Right cardiac atrium (tissue), 5 donors: ENCODE measurements at regions not wholly inside any gene's neighbourhood (a gene's known extent, or its start where the extent isn't known, plus 50 kb on each side); places are given as distances from the start of the nearest gene placed in this dataset.
"Not testable (repeated sequence)": the region's sequence is repeated elsewhere in the genome, so short reads cannot be mapped to it uniquely, and the experiment has no call there.

ENCODE experiments used
- ATAC-seq, 2 donors: fragments of 200-7000 bp; cut with Tn5 transposase; one replicate each; pipeline versions ENCODE4 v1.8.0 to v1.9.1; 2020; ENCODE audit warnings: moderate library complexity in 2 of 2, mild to moderate bottlenecking in 1 of 2
- DNase-seq, 3 donors: peaks; one replicate each; pipeline ENCODE4 v3.0.0-alpha.2; 2020
- H3K27ac ChIP-seq: one replicate; pipeline ENCODE4 v1.5.1; 2013; ENCODE audit warnings: mild to moderate bottlenecking, low read length, control low read depth, moderate library complexity
- H3K27me3 ChIP-seq: one replicate; pipeline ENCODE4 v1.6.1; 2013; ENCODE audit not compliant: control insufficient read depth, insufficient read depth
- H3K4me1 ChIP-seq: one replicate; pipeline ENCODE4 v1.6.1; 2013; ENCODE audit warnings: low read length; ENCODE audit not compliant: control insufficient read depth, insufficient read depth
- H3K4me3 ChIP-seq: one replicate; pipeline ENCODE4 v1.5.1; 2013; ENCODE audit warnings: low read length, control low read depth
- H3K9me3 ChIP-seq: one replicate; pipeline ENCODE4 v1.6.1; 2013; ENCODE audit warnings: low read length; ENCODE audit not compliant: control insufficient read depth
- WGBS: extraction: QIAGEN DNeasy Blood & Tissue Kit; methylation state at CpG from one replicate; pipeline ENCODE4 v1.1.7; 2013; 5-methylcytosine and 5-hydroxymethylcytosine counted together
- intact Hi-C, 4 donors: fragments of 100-400 bp; cut with DNase I; formaldehyde crosslinking; loops; one replicate each; pipeline versions ENCODE4 v1.11.0 to v1.14.0; 2022 to 2023
- donor health status: healthy with polysubstance abuse.
- donor health status: DM: no; HTN: yes; CAD: no.
- donor health status: DM: no; HTN: no; CAD: no.
- donor health status: DM: no; HTN: yes; CAD: no; lungs with severe emphysema.
- donor health status: DM: yes; HTN: yes; CAD: no.

DNA sequence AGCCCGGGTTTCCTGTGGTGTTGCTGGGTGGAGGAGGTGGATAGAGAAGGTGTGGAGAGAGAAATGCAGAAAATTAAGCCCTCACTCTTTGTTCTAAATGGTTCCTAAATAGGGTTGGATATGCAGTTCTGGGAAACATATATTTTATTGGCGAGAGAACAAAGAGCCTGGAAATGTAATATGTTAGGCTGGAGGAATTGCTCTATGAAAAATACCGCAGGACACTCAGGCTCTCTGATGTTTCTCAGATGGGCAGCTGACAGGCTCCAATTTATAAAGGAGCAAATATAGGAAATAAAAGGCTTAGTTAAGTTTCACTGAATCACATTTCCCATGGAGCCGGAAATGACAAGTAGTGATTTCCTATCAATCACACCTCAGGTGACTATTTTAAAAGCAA is 428.0 kb downstream of the TMEM135 start:
- H3K4me1 ChIP-seq: no peaks in the 10 kb centered on the region
- 70% methylated on average over 4 of the region's 4 CpGs for WGBS
- intact Hi-C loops: no loop called here
- H3K4me3 ChIP-seq: no peak overlapping the region
- ATAC-seq (no peak), DNase-seq (no peak)
- no peaks in the 10 kb centered on the region for H3K9me3 ChIP-seq
- no peaks in the 10 kb centered on the region for H3K27me3 ChIP-seq
- H3K27ac ChIP-seq: no peak overlapping the region

DNA sequence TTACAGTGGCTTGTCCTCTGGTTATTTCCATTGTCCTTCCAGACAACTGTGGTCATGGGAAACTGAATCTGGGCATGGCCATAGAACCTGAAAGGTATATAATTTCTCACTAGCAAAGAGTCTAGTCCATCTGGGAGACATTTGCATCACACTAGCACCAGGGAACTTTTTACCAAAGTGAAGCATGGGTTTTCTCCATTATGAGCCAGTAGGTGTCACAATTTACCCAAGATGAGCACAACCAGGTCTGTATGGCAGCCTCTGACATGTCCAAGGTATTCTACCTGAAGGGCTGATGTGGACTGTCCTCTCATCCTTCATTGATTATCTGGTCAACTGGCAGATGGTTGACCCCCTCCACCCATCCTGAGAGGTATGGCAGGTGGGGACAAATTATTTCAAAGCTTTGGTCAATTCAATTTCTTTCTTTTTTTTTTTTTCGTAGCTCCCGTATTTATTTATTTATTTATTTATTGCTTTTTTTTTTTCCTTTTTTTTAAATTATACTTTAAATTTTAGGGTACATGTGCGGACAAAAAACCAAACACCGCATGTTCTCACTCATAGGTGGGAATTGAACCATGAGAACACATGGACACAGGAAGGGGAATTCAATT is 425.9 kb downstream of the TMEM135 start:
- Histone ChIP-seq H3K4me1 (no peaks in the 10 kb centered on the region), H3K9me3 (no peaks in the 10 kb centered on the region), H3K27me3 (no peaks in the 10 kb centered on the region), H3K4me3 (no peak overlapping the region), H3K27ac (no peak overlapping the region)
- ATAC-seq (no peak), DNase-seq (no peak)
- 88% methylated on average over 4 of the region's 4 CpGs for WGBS
- intact Hi-C loops: no loop called here

DNA sequence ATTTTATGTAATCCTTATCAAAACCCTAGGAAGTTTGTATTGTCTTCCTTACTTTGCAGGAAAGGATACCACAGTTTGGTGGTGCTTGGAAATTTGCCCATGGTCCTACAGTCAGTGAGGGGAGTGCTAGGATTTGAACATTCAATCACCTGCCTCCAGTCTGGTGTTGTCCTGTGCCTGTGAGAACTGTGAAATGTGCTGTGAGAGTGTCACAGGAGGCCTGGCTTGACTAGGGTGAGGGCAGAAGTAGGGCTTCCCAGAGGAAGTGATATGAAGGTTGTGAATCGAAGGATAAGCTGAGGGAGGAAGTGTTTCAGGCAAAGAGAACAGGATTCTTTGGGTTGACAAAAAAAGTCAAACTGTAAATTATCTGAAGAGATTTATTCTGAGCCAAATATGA is 424.4 kb downstream of the TMEM135 start:
- no peak overlapping the region for H3K4me3 ChIP-seq
- H3K27me3 ChIP-seq: no peaks in the 10 kb centered on the region
- no peaks in the 10 kb centered on the region for H3K4me1 ChIP-seq
- ATAC-seq (no peak), DNase-seq (no peak)
- intact Hi-C loops: no loop called here
- 61% methylated on average over 1 of the region's 1 CpG for WGBS
- no peaks in the 10 kb centered on the region for H3K9me3 ChIP-seq
- no peak overlapping the region for H3K27ac ChIP-seq

DNA sequence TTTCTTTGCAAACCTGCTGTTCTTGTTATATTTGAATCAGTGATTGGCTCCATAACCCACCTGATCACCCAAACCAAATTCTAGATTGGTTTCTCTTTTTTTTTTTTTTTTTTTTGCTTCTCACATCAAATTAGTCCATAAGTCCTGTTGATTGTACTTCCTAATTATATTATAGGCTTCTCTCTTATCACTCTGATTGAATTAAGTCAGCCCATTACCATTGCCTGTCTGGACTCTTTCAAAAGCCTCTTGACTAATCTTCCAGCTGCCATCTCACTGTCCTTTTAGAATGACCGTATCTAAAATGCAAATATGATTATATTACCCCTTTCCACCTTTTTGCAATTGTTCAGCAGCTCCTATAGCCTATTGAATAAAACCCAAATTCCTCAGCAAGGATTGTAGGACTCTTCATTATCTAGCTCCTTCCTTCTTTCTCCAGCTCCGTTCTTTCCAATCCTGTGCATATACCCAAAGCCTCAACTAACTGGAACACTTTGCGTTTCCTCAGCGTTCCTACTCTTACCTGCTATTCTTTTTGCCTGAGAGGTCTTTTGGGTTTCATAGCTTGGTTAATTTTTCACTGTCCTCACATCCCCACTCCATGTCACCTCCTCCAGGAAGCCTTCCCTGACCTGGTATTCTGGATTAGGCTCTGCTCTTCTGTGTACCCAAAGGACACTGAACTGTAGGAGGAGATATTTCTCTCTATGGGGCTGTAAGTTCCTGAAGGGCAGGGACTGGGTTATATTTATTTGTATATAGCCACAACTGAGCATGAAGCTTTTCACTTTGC is 423.3 kb downstream of the TMEM135 start:
- no peaks in the 10 kb centered on the region for H3K9me3 ChIP-seq
- no peak for DNase-seq
- no peaks in the 10 kb centered on the region for H3K4me1 ChIP-seq
- H3K4me3 ChIP-seq: no peak overlapping the region
- ATAC-seq: no peak
- WGBS: 92% methylated on average over 4 of the region's 4 CpGs
- no peak overlapping the region for H3K27ac ChIP-seq
- no peaks in the 10 kb centered on the region for H3K27me3 ChIP-seq
- intact Hi-C loops: no loop called here

DNA sequence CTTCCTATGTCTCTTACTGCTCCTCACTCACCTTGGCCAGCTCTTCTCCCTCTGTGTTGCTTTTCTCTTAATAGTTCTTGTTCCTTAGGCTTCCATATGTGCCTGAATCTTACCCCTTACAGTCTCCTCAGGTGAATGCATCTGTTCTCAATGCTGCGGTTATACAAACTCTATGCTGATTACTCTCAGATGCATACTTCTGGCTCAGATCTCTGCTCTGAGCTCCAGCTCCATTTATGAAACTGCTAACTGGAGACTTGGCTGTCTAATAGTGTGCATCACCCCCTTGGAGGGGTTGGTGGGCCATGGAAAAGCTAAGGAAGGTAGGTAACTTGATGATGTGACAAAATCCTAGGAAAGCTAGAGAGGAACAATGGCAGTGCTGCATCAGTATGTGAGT is 422.5 kb downstream of the TMEM135 start:
- H3K4me1 ChIP-seq: no peaks in the 10 kb centered on the region
- H3K27me3 ChIP-seq: no peaks in the 10 kb centered on the region
- no peaks in the 10 kb centered on the region for H3K9me3 ChIP-seq
- WGBS: 93% methylated on average over 1 of the region's 1 CpG
- no peak overlapping the region for H3K4me3 ChIP-seq
- no peak for ATAC-seq
- no peak for DNase-seq
- no peak overlapping the region for H3K27ac ChIP-seq
- intact Hi-C loops: no loop called here

DNA sequence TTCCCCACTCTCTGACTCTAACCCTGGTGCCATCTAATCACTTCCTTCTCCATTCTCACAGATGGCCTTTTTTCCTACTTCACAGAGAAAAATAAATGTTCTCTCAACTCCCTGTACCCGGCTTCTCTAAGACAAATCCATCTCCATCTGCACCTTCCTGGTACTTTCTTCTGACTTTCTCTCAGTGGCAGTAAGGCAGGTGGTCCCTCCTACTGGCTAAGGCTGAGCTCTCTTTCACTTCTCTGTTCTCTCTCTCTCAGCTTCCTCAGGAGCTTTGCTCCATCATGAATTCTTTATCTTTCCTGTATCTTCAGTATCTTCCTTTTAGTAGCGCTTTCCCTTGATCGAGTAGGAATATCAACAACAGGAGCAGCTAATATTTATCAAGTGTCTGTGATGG is 421.6 kb downstream of the TMEM135 start:
- Histone ChIP-seq H3K27ac (no peak overlapping the region), H3K4me1 (no peaks in the 10 kb centered on the region), H3K27me3 (no peaks in the 10 kb centered on the region), H3K9me3 (no peaks in the 10 kb centered on the region), H3K4me3 (no peak overlapping the region)
- 85% methylated on average over 3 of the region's 3 CpGs for WGBS
- ATAC-seq (no peak), DNase-seq (no peak)
- intact Hi-C loops: no loop called here

DNA sequence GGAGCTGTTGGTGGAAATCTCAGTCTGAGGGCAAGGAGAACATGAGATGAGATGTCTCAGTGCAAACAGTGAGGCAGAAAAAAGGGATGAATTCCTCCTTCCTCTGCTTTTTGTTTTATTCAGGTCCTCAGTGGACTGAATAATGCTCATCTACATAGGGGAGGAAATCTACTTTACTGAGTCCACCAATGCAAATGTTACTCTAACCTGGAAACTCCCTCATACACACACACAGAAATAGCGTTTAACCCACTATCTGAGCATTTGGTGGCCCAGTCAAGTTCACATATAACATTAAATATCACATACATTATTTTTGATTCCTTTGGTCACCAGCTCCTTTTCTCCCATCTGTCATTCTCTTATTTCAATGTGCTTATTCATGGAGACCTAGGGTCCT is 418.8 kb downstream of the TMEM135 start:
- no peak overlapping the region for H3K4me3 ChIP-seq
- 96% methylated on average over 1 of the region's 1 CpG for WGBS
- H3K4me1 ChIP-seq: no peaks in the 10 kb centered on the region
- H3K9me3 ChIP-seq: no peaks in the 10 kb centered on the region
- no peak for DNase-seq
- ATAC-seq: no peak
- H3K27ac ChIP-seq: no peak overlapping the region
- intact Hi-C loops: no loop called here
- H3K27me3 ChIP-seq: no peaks in the 10 kb centered on the region

DNA sequence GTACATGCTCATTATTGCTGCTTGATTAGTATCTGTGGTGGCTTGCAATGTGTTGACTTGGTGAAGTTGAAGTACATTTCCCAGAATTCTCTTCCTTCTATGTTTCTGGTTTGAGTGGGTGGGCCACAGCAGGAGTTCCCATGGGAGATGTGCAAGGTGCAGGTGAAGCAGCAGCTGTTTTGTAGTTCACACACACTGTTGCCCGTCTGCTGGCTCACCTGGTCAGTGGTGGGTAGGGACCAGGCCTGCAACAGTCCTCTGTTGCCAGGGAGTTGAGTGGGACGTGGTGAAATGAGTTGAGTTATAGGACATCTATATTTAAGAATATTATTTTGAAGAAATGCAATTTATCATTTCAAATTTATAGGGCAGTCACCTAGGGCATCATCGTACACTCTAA is 417.4 kb downstream of the TMEM135 start:
- no peaks in the 10 kb centered on the region for H3K9me3 ChIP-seq
- no peaks in the 10 kb centered on the region for H3K4me1 ChIP-seq
- intact Hi-C loops: no loop called here
- 90% methylated on average over 3 of the region's 3 CpGs for WGBS
- DNase-seq: no peak
- no peaks in the 10 kb centered on the region for H3K27me3 ChIP-seq
- ATAC-seq: no peak
- no peak overlapping the region for H3K27ac ChIP-seq
- H3K4me3 ChIP-seq: no peak overlapping the region

DNA sequence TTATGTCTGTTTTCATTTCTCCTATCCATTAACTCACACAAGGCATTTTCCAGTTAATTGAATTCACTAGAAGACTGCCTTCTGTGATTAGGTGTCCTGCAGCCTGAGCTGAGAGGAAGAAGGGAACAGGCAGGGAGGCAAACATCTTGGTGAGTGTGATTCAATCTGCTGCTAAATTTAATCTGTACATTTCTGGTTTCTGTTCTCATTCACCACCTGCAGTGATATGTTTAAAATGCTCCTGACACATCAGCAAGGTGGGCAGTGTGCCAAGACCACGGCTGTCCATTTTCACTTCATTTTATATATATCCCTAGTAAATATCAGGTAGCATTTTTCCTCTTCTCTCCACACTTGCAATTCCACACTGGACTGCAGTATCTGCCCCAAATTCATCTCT is 416.5 kb downstream of the TMEM135 start:
- H3K4me1 ChIP-seq: no peaks in the 10 kb centered on the region
- H3K9me3 ChIP-seq: no peaks in the 10 kb centered on the region
- no peak overlapping the region for H3K4me3 ChIP-seq
- no peaks in the 10 kb centered on the region for H3K27me3 ChIP-seq
- intact Hi-C loops: no loop called here
- ATAC-seq (no peak), DNase-seq (no peak)
- 2% methylated on average over 1 of the region's 1 CpG for WGBS
- H3K27ac ChIP-seq: no peak overlapping the region

DNA sequence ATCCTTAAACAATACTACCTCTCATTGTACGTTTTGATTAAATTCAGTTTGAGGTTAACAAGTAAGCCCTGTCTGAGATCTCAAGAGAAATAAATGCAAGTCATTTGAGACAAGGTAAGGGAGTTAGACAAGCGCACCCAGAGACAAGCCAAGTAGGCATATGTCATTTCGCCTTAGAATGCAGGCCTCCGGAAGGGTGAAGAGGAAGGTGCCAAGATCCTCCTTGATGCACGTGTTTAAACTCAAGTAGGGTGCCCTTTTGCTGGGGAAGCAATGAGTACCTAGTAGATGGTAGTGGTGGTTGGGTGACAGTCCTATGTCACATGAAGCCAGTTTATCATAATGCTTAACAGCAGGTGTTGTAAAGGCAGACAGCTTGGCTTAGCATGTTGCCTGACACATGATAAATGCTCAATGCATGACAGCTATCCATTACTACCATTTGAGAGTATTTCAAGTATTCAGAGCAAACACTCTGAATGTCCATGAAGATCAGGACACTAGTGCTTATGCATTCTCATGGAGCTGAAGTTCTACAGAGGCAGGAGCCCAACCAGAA is 415.9 kb downstream of the TMEM135 start:
- Histone ChIP-seq H3K4me1 (no peaks in the 10 kb centered on the region), H3K9me3 (no peaks in the 10 kb centered on the region), H3K27ac (no peak overlapping the region), H3K27me3 (no peaks in the 10 kb centered on the region), H3K4me3 (no peak overlapping the region)
- intact Hi-C loops: no loop called here
- ATAC-seq: no peak
- DNase-seq: no peak
- WGBS: 81% methylated on average over 5 of the region's 5 CpGs

DNA sequence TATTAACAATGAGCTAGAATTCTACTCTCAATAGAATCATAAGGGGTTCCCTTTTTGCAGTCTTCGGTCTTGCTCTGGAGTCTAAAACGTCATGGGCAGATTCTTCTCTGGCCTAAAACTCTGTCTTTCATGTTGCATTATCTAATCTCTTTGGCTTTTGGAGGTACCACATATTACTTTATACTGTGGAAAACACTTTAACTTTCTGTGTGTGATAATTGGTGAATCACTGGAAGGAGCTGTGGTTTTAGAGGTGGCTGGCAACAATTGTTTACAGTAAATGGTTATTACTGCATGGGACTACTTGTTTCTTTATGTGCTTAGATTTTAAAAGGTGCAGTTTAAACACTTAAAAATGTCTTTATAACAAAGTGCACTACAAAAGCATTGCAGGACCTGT is 414.3 kb downstream of the TMEM135 start:
- DNase-seq, H3K4me1 ChIP-seq, H3K27me3 ChIP-seq, H3K4me3 ChIP-seq, ATAC-seq, intact Hi-C loops, H3K27ac ChIP-seq, H3K9me3 ChIP-seq: not testable (repeated sequence)
- WGBS: 81% methylated on average over 2 of the region's 2 CpGs
